GM10266 (cell line): ENCODE measurements at regions not wholly inside any gene's neighbourhood (a gene's known extent, or its start where the extent isn't known, plus 50 kb on each side); places are given as distances from the start of the nearest gene placed in this dataset.

Experiments
- DNase-seq: peaks from one replicate; pipeline ENCODE4 v3.0.0; 2012; ENCODE audit errors: extremely low spot score
- CTCF ChIP-seq: IDR thresholded peaks from 2 replicates; pipeline ENCODE4 v1.5.1; 2012; ENCODE audit warnings: mild to moderate bottlenecking, low read depth; ENCODE audit not compliant: control insufficient read depth, insufficient read depth; ENCODE audit errors: missing control alignments

DNA sequence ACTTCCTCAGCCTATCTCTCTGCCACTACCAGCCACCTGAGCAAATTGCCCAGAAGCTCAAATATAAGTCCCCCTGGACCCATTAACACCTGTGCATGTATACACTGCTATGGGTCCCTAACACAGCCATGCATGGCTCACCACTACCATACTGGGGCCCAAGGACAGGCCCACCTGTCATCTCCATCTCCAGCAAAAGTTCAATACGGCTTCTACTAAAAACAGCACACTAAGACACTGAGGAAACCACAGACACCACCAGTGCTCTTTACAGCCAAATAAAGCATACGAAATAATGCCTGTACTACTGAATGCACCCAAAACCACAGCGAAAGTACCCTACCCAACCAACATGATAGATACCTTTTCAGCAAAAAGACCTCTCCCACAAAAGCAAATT is 85.6 kb upstream of the GHR start:
- no peak for TF ChIP-seq CTCF
- DNase-seq, result no peak

DNA sequence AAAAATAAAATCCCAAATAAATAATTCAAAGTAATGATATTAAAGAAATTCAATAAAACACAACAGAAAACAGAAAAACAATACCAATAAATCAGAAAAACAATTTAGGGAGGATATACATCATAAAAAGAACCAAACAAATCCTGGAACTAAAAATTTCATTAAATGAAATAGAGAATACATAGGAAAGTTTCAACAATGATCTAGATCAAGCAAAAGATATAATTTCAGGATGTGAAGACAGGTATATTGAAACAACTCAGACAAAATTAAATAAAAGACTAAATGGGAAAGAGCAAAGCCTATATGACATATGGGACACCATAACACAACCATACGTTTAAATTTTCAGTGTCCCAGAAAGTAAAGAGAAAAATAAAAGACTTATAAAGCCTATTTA is 85.1 kb upstream of the GHR start:
- no peak for DNase-seq
- no peak for TF ChIP-seq CTCF

- no peak for DNase-seq
- TF ChIP-seq CTCF, result no peak
Observed at GRCh38 chr5:42349163-42349562, 74.1 kb upstream of the GHR start.

DNA sequence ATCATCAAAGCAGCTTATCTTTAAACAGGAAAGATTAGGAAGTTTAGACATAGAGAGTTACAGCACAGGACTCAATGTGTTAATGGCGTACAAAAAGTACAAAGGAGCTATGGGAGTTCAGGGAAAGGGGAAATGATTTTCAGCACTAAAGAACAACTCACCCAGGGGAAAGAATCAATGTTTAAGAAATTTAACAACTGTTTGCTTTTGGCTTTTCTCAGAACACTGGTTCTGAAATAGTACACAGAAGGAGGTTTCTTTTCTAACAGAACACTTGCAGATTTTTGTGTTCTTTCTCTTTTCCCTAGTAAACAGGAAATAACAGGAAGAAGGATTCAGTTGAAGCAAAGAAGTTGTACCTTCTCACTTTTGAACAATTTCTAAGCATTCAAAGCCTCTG is 71.3 kb upstream of the GHR start:
- TF ChIP-seq CTCF, result no peak
- DNase-seq, result no peak

DNA sequence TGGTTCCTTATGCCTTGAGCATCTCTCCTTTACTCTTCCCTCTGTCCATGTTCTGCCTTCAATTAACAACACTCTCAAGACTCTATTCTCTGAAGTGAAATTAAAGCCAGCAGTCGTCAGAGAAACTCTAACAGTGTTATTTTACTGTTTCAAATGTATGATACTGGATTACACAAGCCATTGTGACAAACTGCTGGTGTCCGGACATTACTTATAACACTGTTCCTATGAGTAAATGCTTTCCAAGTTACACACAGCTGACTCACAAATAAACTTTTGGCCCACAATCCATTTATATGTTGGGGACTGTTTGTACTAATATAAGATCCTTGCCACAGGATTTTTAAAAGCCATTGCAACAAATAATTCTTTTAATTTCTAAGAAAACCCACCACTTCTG is 63.2 kb upstream of the GHR start:
- no peak for DNase-seq
- no peak for TF ChIP-seq CTCF

GRCh38 chr5:42360616-42361314 is 62.5 kb upstream of the GHR start:
- TF ChIP-seq CTCF, result no peak
- no peak for DNase-seq

DNA sequence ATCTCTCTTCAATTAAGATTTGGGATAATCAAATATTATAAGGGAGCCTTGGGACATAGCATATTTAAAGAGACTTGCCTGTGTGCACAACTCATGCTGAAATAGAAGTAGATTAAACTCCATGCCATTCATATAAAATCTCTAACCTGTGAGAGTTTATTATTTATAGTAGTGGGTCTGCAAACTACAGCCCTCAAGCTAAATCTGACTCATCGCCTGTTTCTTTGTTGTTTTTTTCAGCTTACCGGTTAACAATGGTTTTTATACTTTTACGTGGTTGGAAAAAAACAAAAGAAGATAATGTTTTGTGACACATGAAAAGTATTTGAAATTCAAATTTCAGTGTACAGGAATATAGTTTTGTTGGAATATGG is 61.9 kb upstream of the GHR start:
- TF ChIP-seq CTCF, result no peak
- DNase-seq, result no peak
